Erythroblast (primary cell): ENCODE measurements at regions not wholly inside any gene's neighbourhood (a gene's known extent, or its start where the extent isn't known, plus 50 kb on each side); places are given as distances from the start of the nearest gene placed in this dataset.

Experiments used
- GATA1 ChIP-seq: IDR thresholded peaks from 2 replicates; pipeline ENCODE4 v1.6.1; 2011; ENCODE audit warnings: low read depth, mild to moderate bottlenecking, control low read depth, low read length, moderate library complexity
- POLR2A ChIP-seq: IDR thresholded peaks from 2 replicates; pipeline ENCODE4 v1.6.1; 2011; ENCODE audit warnings: mild to moderate bottlenecking, low read length

DNA sequence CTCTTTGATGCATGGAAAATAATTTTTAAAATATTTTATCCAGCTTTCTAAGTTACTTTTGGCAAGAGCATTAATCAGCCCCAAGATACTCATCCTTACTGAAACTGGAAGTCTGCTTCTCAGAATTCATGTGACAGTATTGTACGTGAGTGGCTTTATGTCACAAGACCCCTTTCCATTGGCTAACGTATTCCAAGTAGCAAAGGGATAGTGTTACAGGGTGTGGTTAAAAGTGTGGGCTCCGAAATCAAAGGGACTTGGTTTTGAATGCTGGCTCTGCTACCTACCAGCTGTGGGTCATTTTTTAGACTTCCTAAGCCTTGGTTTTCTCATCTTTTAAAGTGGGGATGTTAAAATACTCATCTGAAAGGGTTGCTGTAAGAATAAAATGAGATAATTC lies 91.7 kb downstream of the RHOU start:
- no peak for TF ChIP-seq POLR2A
- no peak for TF ChIP-seq GATA1
